T-cell (primary cell): ENCODE measurements at regions not wholly inside any gene's neighbourhood (a gene's known extent, or its start where the extent isn't known, plus 50 kb on each side); places are given as distances from the start of the nearest gene placed in this dataset.
"Not testable (repeated sequence)": the region's sequence is repeated elsewhere in the genome, so short reads cannot be mapped to it uniquely, and the experiment has no call there.

ENCODE experiments used
- ATAC-seq, 4 experiments: fragments of 200-7000 bp in 3 of 4; fragments of 150-1000 bp in 1 of 4; cut with Tn5 transposase; replicated peaks in 1 of 4; 1 replicate in 3 of 4; 2 replicates in 1 of 4; pipeline ENCODE4 v1.10.0; 2021; ENCODE audit warnings: moderate library complexity in 3 of 4, mild to moderate bottlenecking in 2 of 4, moderate number of reproducible peaks in 1 of 4
- CTCF ChIA-PET, 2 donors: fragments of 300-600 bp; sonication (Branson Sonifier 250); formaldehyde crosslinking; loops; one replicate each; lab custom pipeline; 2022; ENCODE audit warnings: antibody characterized with exemption in 2 of 2; lab: Charles Lee
- POLR2A ChIA-PET, 2 donors: fragments of 300-600 bp; sonication (Branson Sonifier 250); formaldehyde crosslinking; loops; one replicate each; lab custom pipeline; 2022; ENCODE audit warnings: antibody characterized with exemption in 2 of 2; lab: Charles Lee
- DNase-seq, 35 experiments: peaks; one replicate each; pipeline versions ENCODE4 v3.0.0 to v3.0.0-alpha.2; 2013 to 2023
- H3K27ac ChIP-seq: one replicate; pipeline ENCODE4 v1.5.1; 2013; ENCODE audit warnings: low read length
- H3K27me3 ChIP-seq, 2 experiments: replicated peaks in 1 of 2; 1 replicate in 1 of 2; 2 replicates in 1 of 2; pipeline versions ENCODE4 v1.6.1 to v1.7.0; 2013; ENCODE audit warnings: low read length in 1 of 2, mixed read lengths in 1 of 2; ENCODE audit not compliant: control insufficient read depth in 2 of 2, insufficient read depth in 2 of 2; ENCODE audit errors: extremely low read depth in 1 of 2
- H3K36me3 ChIP-seq, 2 donors: 1 replicate in 1 of 2; 2 replicates in 1 of 2; pipeline versions ENCODE4 v1.6.1 to v1.7.0; 2013; ENCODE audit warnings: low read length in 1 of 2; ENCODE audit not compliant: control insufficient read depth in 2 of 2, insufficient read depth in 1 of 2; ENCODE audit errors: extremely low read depth in 1 of 2
- H3K4me1 ChIP-seq, 2 experiments: 1 replicate in 1 of 2; 2 replicates in 1 of 2; pipeline versions ENCODE4 v1.6.1 to v1.7.0; 2013; ENCODE audit warnings: low read length in 2 of 2, mixed read lengths in 1 of 2; ENCODE audit not compliant: insufficient read depth in 2 of 2, control insufficient read depth in 1 of 2; ENCODE audit errors: extremely low read depth in 1 of 2
- H3K4me3 ChIP-seq, 2 donors: 1 replicate in 1 of 2; 2 replicates in 1 of 2; pipeline versions ENCODE4 v1.5.1 to v1.7.0; 2013; ENCODE audit warnings: mild to moderate bottlenecking in 2 of 2, low read length in 1 of 2, moderate library complexity in 1 of 2; ENCODE audit not compliant: control insufficient read depth in 1 of 2; ENCODE audit errors: extremely low read depth in 1 of 2
- H3K9me3 ChIP-seq: 2 replicates; pipeline ENCODE4 v1.7.0; 2013
- H3K27ac Mint-ChIP-seq, 2 donors: one replicate each; pipeline ENCODE4 v1.8.0; 2020 to 2021; ENCODE audit warnings: mild to moderate bottlenecking in 2 of 2, mixed read lengths in 2 of 2
- H3K27me3 Mint-ChIP-seq, 2 donors: one replicate each; pipeline ENCODE4 v1.8.0; 2021 to 2022; ENCODE audit warnings: mixed read lengths in 2 of 2
- H3K36me3 Mint-ChIP-seq: one replicate; pipeline ENCODE4 v1.8.0; 2021; ENCODE audit warnings: mixed read lengths
- H3K4me1 Mint-ChIP-seq, 3 donors: one replicate each; pipeline ENCODE4 v1.8.0; 2020 to 2022; ENCODE audit warnings: mixed read lengths in 3 of 3, mild to moderate bottlenecking in 1 of 3
- H3K4me3 Mint-ChIP-seq, 3 donors: one replicate each; pipeline ENCODE4 v1.8.0; 2020 to 2022; ENCODE audit warnings: mild to moderate bottlenecking in 3 of 3, mixed read lengths in 3 of 3, moderate library complexity in 3 of 3
- H3K9me3 Mint-ChIP-seq, 3 donors: one replicate each; pipeline ENCODE4 v1.8.0; 2020 to 2022; ENCODE audit warnings: mixed read lengths in 3 of 3
- WGBS: methylation state at CpG from one replicate; pipeline ENCODE4 v1.1.5; 2013; ENCODE audit warnings: missing lambda C conversion rate; ENCODE audit not compliant: insufficient coverage; 5-methylcytosine and 5-hydroxymethylcytosine counted together

GRCh38 chr13:20295956-20296355, 63.8 kb upstream of the GJB6 start:
- Histone ChIP-seq H3K27ac (no peak overlapping the region), H3K27me3 (peaks cover 0 to 12% of the 10 kb centered on the region in 2 experiments), H3K36me3 (no peaks in the 10 kb centered on the region), H3K9me3 (no peaks in the 10 kb centered on the region), H3K4me3 (no peak overlapping the region), H3K4me1 (no peaks in the 10 kb centered on the region)
- Mint-ChIP-seq H3K4me3 (no peak overlapping the region), H3K4me1 (peaks cover 0 to 3% (median 2%) of the 10 kb centered on the region in 3 donors), H3K36me3 (no peaks in the 10 kb centered on the region), H3K27ac (no peak overlapping the region), H3K27me3 (peaks cover 9 to 24% of the 10 kb centered on the region in 2 donors), H3K9me3 (no peaks in the 10 kb centered on the region)
- DNase-seq, result no peak
- 90% methylated on average over 6 of the region's 8 CpGs for WGBS
- no peak for ATAC-seq
- ChIA-PET POLR2A (no interaction called here), CTCF (interaction anchor here in 1 of 2 donors (0.6 kb wide), 1 partner anchor 46 kb away, joined by 5 read pairs; no protein-coding TSS in a partner anchor)

DNA sequence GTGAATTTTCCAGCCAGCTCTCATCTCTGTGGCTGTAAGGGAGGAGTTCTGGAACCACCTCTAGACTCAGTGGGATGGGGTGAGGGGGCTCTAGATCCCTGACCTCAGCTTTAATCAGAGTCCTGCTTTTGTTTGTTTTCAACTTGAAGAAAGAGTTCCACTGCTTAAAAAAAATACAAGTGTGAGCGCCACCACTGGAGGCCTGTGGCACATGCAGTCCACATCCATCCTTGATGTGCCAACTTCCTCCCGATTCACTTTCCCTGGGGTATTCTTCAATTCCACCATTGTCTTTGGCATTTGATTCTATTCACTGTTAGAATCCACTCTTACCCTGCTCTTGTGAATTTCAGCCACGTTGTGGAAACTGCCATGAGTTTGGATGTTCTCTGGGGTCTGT, 62.4 kb upstream of the GJB6 start:
- Mint-ChIP-seq H3K36me3 (no peaks in the 10 kb centered on the region), H3K27ac (no peak overlapping the region), H3K27me3 (peaks cover 0 to 13% of the 10 kb centered on the region in 2 donors), H3K9me3 (no peaks in the 10 kb centered on the region), H3K4me1 (peaks cover 0 to 3% (median 0%) of the 10 kb centered on the region in 3 donors), H3K4me3 (no peak overlapping the region)
- no peak for ATAC-seq
- H3K4me3 ChIP-seq, result no peak overlapping the region
- WGBS, result 100% methylated on average over 1 of the region's 3 CpGs
- no peaks in the 10 kb centered on the region for H3K36me3 ChIP-seq
- ChIA-PET POLR2A (interaction anchor here in 1 of 2 donors (0.6 to 0.7 kb wide), 2 partner anchors 12 to 52 kb away, joined by 4 to 6 read pairs; no protein-coding TSS in a partner anchor), CTCF (interaction anchor here in 1 of 2 donors (0.6 kb wide), 2 partner anchors 201 to 420 kb away, joined by 3 to 7 read pairs; no protein-coding TSS in a partner anchor)
- H3K4me1 ChIP-seq, result no peaks in the 10 kb centered on the region
- H3K27me3 ChIP-seq, result peaks cover 0 to 8% of the 10 kb centered on the region in 2 experiments
- no peak for DNase-seq
- H3K27ac ChIP-seq, result no peak overlapping the region
- no peaks in the 10 kb centered on the region for H3K9me3 ChIP-seq

- no CpG with 5 or more reads among the region's 30 CpGs for WGBS
- H3K4me3 Mint-ChIP-seq, DNase-seq, H3K9me3 ChIP-seq, H3K4me1 ChIP-seq, H3K36me3 ChIP-seq, H3K36me3 Mint-ChIP-seq, H3K27ac ChIP-seq, CTCF ChIA-PET, H3K4me3 ChIP-seq, ATAC-seq, H3K4me1 Mint-ChIP-seq, H3K9me3 Mint-ChIP-seq, H3K27ac Mint-ChIP-seq, POLR2A ChIA-PET, H3K27me3 ChIP-seq, H3K27me3 Mint-ChIP-seq: not testable (repeated sequence)
Measured at GRCh38 chr13:20292301-20292700, 60.2 kb upstream of the GJB6 start.

GRCh38 chr13:20291675-20292074, 59.6 kb upstream of the GJB6 start:
- Histone ChIP-seq H3K9me3 (no peaks in the 10 kb centered on the region), H3K4me3 (no peak overlapping the region), H3K27ac (no peak overlapping the region), H3K27me3 (peaks cover 0 to 4% of the 10 kb centered on the region in 2 experiments), H3K4me1 (no peaks in the 10 kb centered on the region), H3K36me3 (no peaks in the 10 kb centered on the region)
- Mint-ChIP-seq H3K36me3 (no peaks in the 10 kb centered on the region), H3K4me1 (peaks cover 0 to 3% (median 0%) of the 10 kb centered on the region in 3 donors), H3K27me3 (peaks cover 3 to 4% of the 10 kb centered on the region in 2 donors), H3K27ac (no peak overlapping the region), H3K9me3 (peaks cover 3 to 9% (median 5%) of the 10 kb centered on the region in 3 donors), H3K4me3 (no peak overlapping the region)
- 77% methylated on average over 3 of the region's 5 CpGs for WGBS
- ATAC-seq, result no peak
- DNase-seq, result no peak
- ChIA-PET POLR2A (no interaction called here), CTCF (no interaction called here)

GRCh38 chr13:20291037-20291436, 58.9 kb upstream of the GJB6 start:
- DNase-seq, result no peak
- Mint-ChIP-seq H3K4me1 (peaks cover 0 to 3% (median 0%) of the 10 kb centered on the region in 3 donors), H3K9me3 (peaks cover 8 to 16% (median 10%) of the 10 kb centered on the region in 3 donors), H3K4me3 (no peak overlapping the region), H3K36me3 (peaks cover 5% of the 10 kb centered on the region), H3K27ac (no peak overlapping the region), H3K27me3 (peaks cover 3 to 4% of the 10 kb centered on the region in 2 donors)
- Histone ChIP-seq H3K36me3 (no peaks in the 10 kb centered on the region), H3K27ac (no peak overlapping the region), H3K9me3 (peaks cover 4% of the 10 kb centered on the region), H3K27me3 (peaks cover 0 to 4% of the 10 kb centered on the region in 2 experiments), H3K4me1 (no peaks in the 10 kb centered on the region), H3K4me3 (no peak overlapping the region)
- 23% methylated on average over 3 of the region's 7 CpGs for WGBS
- ChIA-PET CTCF (interaction anchor here in 1 of 2 donors (0.6 kb wide), 1 partner anchor 91 kb away, joined by 4 read pairs; no protein-coding TSS in a partner anchor), POLR2A (no interaction called here)
- ATAC-seq, result no peak

GRCh38 chr13:20288561-20288960, 56.4 kb upstream of the GJB6 start:
- H3K9me3 ChIP-seq, result peaks cover 8% of the 10 kb centered on the region
- DNase-seq, result no peak
- ChIA-PET POLR2A (no interaction called here), CTCF (no interaction called here)
- Mint-ChIP-seq H3K36me3 (peaks cover 8% of the 10 kb centered on the region), H3K27ac (no peak overlapping the region), H3K4me1 (peaks cover 0 to 3% (median 0%) of the 10 kb centered on the region in 3 donors), H3K4me3 (no peak overlapping the region), H3K9me3 (peaks cover 13 to 30% (median 18%) of the 10 kb centered on the region in 3 donors), H3K27me3 (peaks cover 0 to 3% of the 10 kb centered on the region in 2 donors)
- no peaks in the 10 kb centered on the region for H3K36me3 ChIP-seq
- H3K4me1 ChIP-seq, result no peaks in the 10 kb centered on the region
- H3K27me3 ChIP-seq, result no peaks in the 10 kb centered on the region
- no peak overlapping the region for H3K4me3 ChIP-seq
- no peak overlapping the region for H3K27ac ChIP-seq
- WGBS, result no CpG with 5 or more reads among the region's 1 CpG
- no peak for ATAC-seq
